GM12875 (cell line): ENCODE measurements at regions not wholly inside any gene's neighbourhood (a gene's known extent, or its start where the extent isn't known, plus 50 kb on each side); places are given as distances from the start of the nearest gene placed in this dataset.

Source experiments
- H3K4me3 ChIP-seq: one replicate; pipeline ENCODE4 v1.5.1; 2011; ENCODE audit warnings: low read depth, low read length, control low read depth
- CTCF ChIP-seq: IDR thresholded peaks from 2 replicates; pipeline ENCODE4 v1.5.1; 2011; ENCODE audit warnings: low read depth, mild to moderate bottlenecking, control low read depth, inconsistent platforms, low read length, moderate library complexity, borderline replicate concordance; ENCODE audit not compliant: insufficient read depth

GRCh38 chr17:77505181-77505639 is 364.4 kb downstream of the SEC14L1 start:
- TF ChIP-seq CTCF, result no peak
- H3K4me3 ChIP-seq, result no peak overlapping the region

- TF ChIP-seq CTCF, result no peak
- no peak overlapping the region for H3K4me3 ChIP-seq
Observed at GRCh38 chr17:77506371-77506991, 365.7 kb downstream of the SEC14L1 start.

- no peak for TF ChIP-seq CTCF
- H3K4me3 ChIP-seq, result no peak overlapping the region
Observed at GRCh38 chr17:77507111-77507885, 366.5 kb downstream of the SEC14L1 start.

GRCh38 chr17:77508047-77508715 is 367.4 kb downstream of the SEC14L1 start:
- no peak overlapping the region for H3K4me3 ChIP-seq
- no peak for TF ChIP-seq CTCF

- no peak for TF ChIP-seq CTCF
- no peak overlapping the region for H3K4me3 ChIP-seq
Observed at GRCh38 chr17:77509089-77509488, 368.3 kb downstream of the SEC14L1 start.

- H3K4me3 ChIP-seq, result no peak overlapping the region
- TF ChIP-seq CTCF, result no peak
Observed at GRCh38 chr17:77509599-77509998, 368.8 kb downstream of the SEC14L1 start.
